ENCODE measurements at regions not wholly inside any gene's neighbourhood (a gene's known extent, or its start where the extent isn't known, plus 50 kb on each side); places are given as distances from the start of the nearest gene placed in this dataset.

DNA sequence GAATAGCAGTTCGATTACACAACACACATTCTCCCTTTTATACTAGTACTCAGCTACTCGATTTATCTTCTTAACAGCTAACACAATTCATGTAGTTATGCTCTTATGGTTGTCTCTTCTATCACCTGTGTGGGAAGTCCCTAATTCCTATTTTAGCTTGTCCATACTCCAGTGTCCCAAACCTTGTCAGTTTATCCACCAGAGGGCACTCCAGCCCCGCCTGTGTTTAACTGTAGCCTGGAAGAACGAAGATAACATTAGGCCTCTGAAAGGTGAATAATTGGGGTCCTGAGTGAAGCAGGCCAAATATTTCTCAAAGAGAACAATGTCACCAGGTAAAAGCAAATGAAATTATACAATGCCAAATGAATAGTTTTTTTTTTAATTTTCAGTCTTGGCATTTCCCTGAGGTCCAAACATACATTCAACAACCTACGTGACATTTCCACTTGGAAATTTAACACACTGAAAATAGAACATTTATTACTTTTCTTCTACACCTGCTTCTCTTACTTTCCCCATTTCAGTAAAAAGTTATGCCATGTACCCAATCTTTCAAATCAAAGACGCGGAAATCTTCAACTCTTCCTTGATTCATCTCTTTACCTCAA lies 560.7 kb downstream of the HTR1A start:
- CTCF ChIA-PET: interaction anchor here (0.6 to 1.7 kb wide), 8 partner anchors 12 to 1211 kb away, joined by 3 to 20 read pairs (median 4); partner anchors contain the start of gene HTR1A
- no TSS peak for BruUV-seq (replicated peaks)

More for the DNA sequence above, 560.7 kb downstream of the HTR1A start:
- Histone ChIP-seq H3K9ac (ENCODE audit: control insufficient read depth, insufficient read depth, low read length) (no peak overlapping the region), H3K36me3 (ENCODE audit: control insufficient read depth in 2 of 2, insufficient read depth in 2 of 2, low read length in 1 of 2) (no peaks in the 10 kb centered on the region), H2AFZ (ENCODE audit: control insufficient read depth, low read depth, low read length) (no peak overlapping the region), H3K27me3 (replicated peaks in 1 of 2; ENCODE audit: control insufficient read depth in 2 of 2, insufficient read depth in 2 of 2, low read length in 1 of 2) (no peaks in the 10 kb centered on the region), H3K4me2 (ENCODE audit: control insufficient read depth, insufficient read depth) (no peak overlapping the region), H3K9me3 (replicated peaks; ENCODE audit: control insufficient read depth, insufficient read depth, low read length) (no peaks in the 10 kb centered on the region), H3K4me3 (no peak overlapping the region), H3K79me2 (ENCODE audit: control insufficient read depth, insufficient read depth, low read length) (no peaks in the 10 kb centered on the region), H3K27ac (ENCODE audit: control insufficient read depth, insufficient read depth) (no peak overlapping the region), H3K4me1 (ENCODE audit: control insufficient read depth, insufficient read depth, low read length) (no peaks in the 10 kb centered on the region), H4K20me1 (ENCODE audit: control insufficient read depth, insufficient read depth) (no peaks in the 10 kb centered on the region)
- FAIRE-seq (peak; percentile 13), DNase-seq (ENCODE audit: low read depth, low spot score) (peak; percentile 1), ATAC-seq (peak; percentile 95)
- 42% methylated on average over 7 of the region's 7 CpGs for WGBS (ENCODE audit: insufficient coverage, insufficient replicate concordance, low lambda C conversion rate, missing lambda C conversion rate)
- TF ChIP-seq PBX3 (IDR thresholded peaks at IDR 0.05; ENCODE audit: insufficient replicate concordance, low read depth, low read length) (no peak), RAD21 (IDR thresholded peaks at IDR 0.05; ENCODE audit: insufficient read depth, low read depth, low read length) (peak; percentile 87), CTCF (IDR thresholded peaks at IDR 0.05 in 2 of 3, conservative IDR thresholded peaks at IDR 0.05 in 1 of 3; ENCODE audit: control insufficient read depth in 2 of 3, extremely low read depth in 1 of 3, insufficient read depth in 1 of 3, low read depth in 3 of 3, low read length in 3 of 3) (peak; percentile 64 to 76 (median 76)), SMC3 (IDR thresholded peaks at IDR 0.05; ENCODE audit: borderline replicate concordance, low read length) (peak; percentile 71; the same call in 1 of the 2 replicates)
- TF ChIP-seq, protein P1, sequence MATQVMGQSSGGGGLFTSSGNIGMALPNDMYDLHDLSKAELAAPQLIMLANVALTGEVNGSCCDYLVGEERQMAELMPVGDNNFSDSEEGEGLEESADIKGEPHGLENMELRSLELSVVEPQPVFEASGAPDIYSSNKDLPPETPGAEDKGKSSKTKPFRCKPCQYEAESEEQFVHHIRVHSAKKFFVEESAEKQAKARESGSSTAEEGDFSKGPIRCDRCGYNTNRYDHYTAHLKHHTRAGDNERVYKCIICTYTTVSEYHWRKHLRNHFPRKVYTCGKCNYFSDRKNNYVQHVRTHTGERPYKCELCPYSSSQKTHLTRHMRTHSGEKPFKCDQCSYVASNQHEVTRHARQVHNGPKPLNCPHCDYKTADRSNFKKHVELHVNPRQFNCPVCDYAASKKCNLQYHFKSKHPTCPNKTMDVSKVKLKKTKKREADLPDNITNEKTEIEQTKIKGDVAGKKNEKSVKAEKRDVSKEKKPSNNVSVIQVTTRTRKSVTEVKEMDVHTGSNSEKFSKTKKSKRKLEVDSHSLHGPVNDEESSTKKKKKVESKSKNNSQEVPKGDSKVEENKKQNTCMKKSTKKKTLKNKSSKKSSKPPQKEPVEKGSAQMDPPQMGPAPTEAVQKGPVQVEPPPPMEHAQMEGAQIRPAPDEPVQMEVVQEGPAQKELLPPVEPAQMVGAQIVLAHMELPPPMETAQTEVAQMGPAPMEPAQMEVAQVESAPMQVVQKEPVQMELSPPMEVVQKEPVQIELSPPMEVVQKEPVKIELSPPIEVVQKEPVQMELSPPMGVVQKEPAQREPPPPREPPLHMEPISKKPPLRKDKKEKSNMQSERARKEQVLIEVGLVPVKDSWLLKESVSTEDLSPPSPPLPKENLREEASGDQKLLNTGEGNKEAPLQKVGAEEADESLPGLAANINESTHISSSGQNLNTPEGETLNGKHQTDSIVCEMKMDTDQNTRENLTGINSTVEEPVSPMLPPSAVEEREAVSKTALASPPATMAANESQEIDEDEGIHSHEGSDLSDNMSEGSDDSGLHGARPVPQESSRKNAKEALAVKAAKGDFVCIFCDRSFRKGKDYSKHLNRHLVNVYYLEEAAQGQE (IDR thresholded peaks at IDR 0.05; ENCODE audit: low read depth, low read length): 0 out of 2 replicates have a peak, but pooled peaks have one; percentile 23
- in situ Hi-C loops (cut with MboI): loop anchor here (5.0 kb wide), 1 partner anchor 561 kb away; the partner anchor contains the start of gene HTR1A
- POLR2A ChIA-PET: no interaction called here
- intact Hi-C loops (cut with micrococcal nuclease; ENCODE audit: unreplicated experiment): loop anchor here (1.0 to 10.0 kb wide), 4 partner anchors 423 to 1211 kb away; no protein-coding TSS in a partner anchor
- RAD21 ChIA-PET (ENCODE audit: unreplicated experiment): interaction anchor here (0.8 to 1.1 kb wide), 4 partner anchors 252 to 569 kb away, joined by 3 to 5 read pairs (median 4); no protein-coding TSS in a partner anchor
- SMC1A ChIA-PET (ENCODE audit: uncharacterized antibody, unreplicated experiment): interaction anchor here (1.0 to 1.3 kb wide), 4 partner anchors 14 to 564 kb away, joined by 3 to 5 read pairs (median 4); no protein-coding TSS in a partner anchor

Measured in GM12878 (cell line).